HepG2 (cell line): ENCODE measurements at regions not wholly inside any gene's neighbourhood (a gene's known extent, or its start where the extent isn't known, plus 50 kb on each side); places are given as distances from the start of the nearest gene placed in this dataset.
A peak's percentile ranks its signal among the peaks of the same experiment; 100 is the strongest.

Experiments
- ARID5B ChIP-seq: IDR thresholded peaks from 2 replicates; pipeline ENCODE4 v1.4.0; 2020; ENCODE audit warnings: mild to moderate bottlenecking, missing genetic modification reagents
- DDIT3 ChIP-seq: sonication (generic); formaldehyde crosslinking; IDR thresholded peaks from 2 replicates; pipeline ENCODE4 v1.4.0; 2020; ENCODE audit warnings: mild to moderate bottlenecking, missing genetic modification reagents
- EZH2 ChIP-seq: conservative IDR thresholded peaks from 2 replicates; pipeline ENCODE4 v1.6.1; 2012; ENCODE audit warnings: mild to moderate bottlenecking, low read depth, low read length, moderate library complexity
- HMGXB3 ChIP-seq: sonication (generic); formaldehyde crosslinking; IDR thresholded peaks from 2 replicates; pipeline ENCODE4 v1.4.0; 2020; ENCODE audit warnings: missing genetic modification reagents, borderline replicate concordance
- HOXA3 ChIP-seq: sonication (generic); formaldehyde crosslinking; IDR thresholded peaks from 2 replicates; pipeline ENCODE4 v1.5.0; 2020; ENCODE audit warnings: missing genetic modification reagents
- HOXA9 ChIP-seq: sonication (generic); formaldehyde crosslinking; IDR thresholded peaks from 2 replicates; pipeline ENCODE4 v1.8.1; 2022; ENCODE audit warnings: missing genetic modification reagents, mild to moderate bottlenecking, moderate library complexity, borderline replicate concordance
- MED1 ChIP-seq: sonication (generic); formaldehyde crosslinking; IDR thresholded peaks from 2 replicates; pipeline ENCODE4 v1.4.0; 2020; ENCODE audit warnings: missing genetic modification reagents
- NCOR1 ChIP-seq: fragments of 200-600 bp; sonication (generic); IDR thresholded peaks from 2 replicates; pipeline ENCODE4 v1.7.0; 2017; ENCODE audit warnings: antibody characterized with exemption, low read length, borderline replicate concordance
- NR0B2 ChIP-seq: sonication (generic); formaldehyde crosslinking; IDR thresholded peaks from 2 replicates; pipeline ENCODE4 v1.4.0; 2020; ENCODE audit warnings: mild to moderate bottlenecking, missing genetic modification reagents
- NR2C2 ChIP-seq: sonication (generic); formaldehyde crosslinking; IDR thresholded peaks from 2 replicates; pipeline ENCODE4 v1.4.0; 2020; ENCODE audit warnings: missing genetic modification reagents, mild to moderate bottlenecking, moderate library complexity, borderline replicate concordance
- ONECUT2 ChIP-seq: sonication (generic); formaldehyde crosslinking; IDR thresholded peaks from 2 replicates; pipeline ENCODE4 v1.4.0; 2020; ENCODE audit warnings: missing genetic modification reagents
- TEF ChIP-seq: sonication (generic); formaldehyde crosslinking; IDR thresholded peaks from 2 replicates; pipeline ENCODE4 v1.5.0; 2020; ENCODE audit warnings: missing genetic modification reagents
- TOPORS ChIP-seq: sonication (generic); formaldehyde crosslinking; IDR thresholded peaks from 2 replicates; pipeline ENCODE4 v1.8.0; 2023; ENCODE audit warnings: mild to moderate bottlenecking, missing genetic modification reagents
- ZFY ChIP-seq: sonication (generic); formaldehyde crosslinking; IDR thresholded peaks from 2 replicates; pipeline ENCODE4 v1.4.0; 2020; ENCODE audit warnings: missing genetic modification reagents
- ZNF256 ChIP-seq: sonication (generic); formaldehyde crosslinking; conservative IDR thresholded peaks from 2 replicates; pipeline ENCODE4 v1.4.0; 2020; ENCODE audit warnings: missing genetic modification reagents
- ZNF260 ChIP-seq: sonication (generic); formaldehyde crosslinking; IDR thresholded peaks from 2 replicates; pipeline ENCODE4 v1.4.0; 2020; ENCODE audit warnings: missing genetic modification reagents, low read depth, mild to moderate bottlenecking, borderline replicate concordance
- ZNF282 ChIP-seq: fragments of 450-650 bp; IDR thresholded peaks from 2 replicates; pipeline ENCODE4 v1.6.1; 2018; ENCODE audit not compliant: partially characterized antibody
- ZNF292 ChIP-seq: sonication (generic); formaldehyde crosslinking; IDR thresholded peaks from 2 replicates; pipeline ENCODE4 v1.8.1; 2022; ENCODE audit warnings: mild to moderate bottlenecking, low read depth, missing genetic modification reagents, borderline replicate concordance
- ZNF652 ChIP-seq: IDR thresholded peaks from 2 replicates; pipeline ENCODE4 v1.6.1; 2016; ENCODE audit warnings: low read depth, borderline replicate concordance
- ZNF792 ChIP-seq: IDR thresholded peaks from 2 replicates; pipeline ENCODE4 v1.6.1; 2016
- ZNF891 ChIP-seq: sonication (generic); formaldehyde crosslinking; IDR thresholded peaks from 2 replicates; pipeline ENCODE4 v1.5.0; 2020; ENCODE audit warnings: mild to moderate bottlenecking, missing genetic modification reagents

- TF ChIP-seq NR0B2 (CRISPR knock-in tag), result no peak
- TF ChIP-seq ZNF891 (CRISPR knock-in tag), result no peak
- TF ChIP-seq ARID5B, result peak; percentile 30; the same call in 1 of the 2 replicates
- no peak for TF ChIP-seq MED1 (CRISPR knock-in tag)
- no peak for TF ChIP-seq HOXA9 (CRISPR knock-in tag)
- TF ChIP-seq ZNF792 (CRISPR knock-in tag), result no peak
- no peak for TF ChIP-seq HOXA3 (CRISPR knock-in tag)
- TF ChIP-seq ZNF256 (CRISPR knock-in tag), result no peak
- TF ChIP-seq EZH2, result no peak
- no peak for TF ChIP-seq ZNF652 (CRISPR knock-in tag)
- TF ChIP-seq ZFY (CRISPR knock-in tag), result no peak
- no peak for TF ChIP-seq ZNF282
- no peak for TF ChIP-seq ONECUT2 (CRISPR knock-in tag)
- TF ChIP-seq HMGXB3, result no peak
- no peak for TF ChIP-seq TEF (CRISPR knock-in tag)
- no peak for TF ChIP-seq ZNF260 (CRISPR knock-in tag)
- no peak for TF ChIP-seq ZNF292
- TF ChIP-seq DDIT3, result no peak
- TF ChIP-seq TOPORS (CRISPR knock-in tag), result no peak
- TF ChIP-seq NCOR1, result no peak
- peak; percentile 22; the same call in 1 of the 2 replicates for TF ChIP-seq NR2C2
Measured at GRCh38 chr2:15782009-15782751, 158.2 kb upstream of the MYCN start (continued).
